Transverse colon (tissue), 4 donors: ENCODE measurements at regions not wholly inside any gene's neighbourhood (a gene's known extent, or its start where the extent isn't known, plus 50 kb on each side); places are given as distances from the start of the nearest gene placed in this dataset.

Experiments
- DNase-seq: peaks from one replicate; pipeline ENCODE4 v3.0.0-alpha.2; 2019
- H3K27ac ChIP-seq, 4 donors: fragments of 200-600 bp; sonication (generic); 2 replicates each; pipeline ENCODE4 v1.5.1; 2016 to 2018; ENCODE audit warnings: inconsistent platforms in 4 of 4
- H3K27me3 ChIP-seq: fragments of 200-600 bp; sonication (generic); 2 replicates; pipeline ENCODE4 v1.5.1; 2017; ENCODE audit warnings: inconsistent platforms
- H3K36me3 ChIP-seq, 4 donors: fragments of 200-600 bp; sonication (generic); 2 replicates each; pipeline ENCODE4 v1.5.1; 2017 to 2019; ENCODE audit warnings: inconsistent platforms in 4 of 4
- H3K4me1 ChIP-seq, 4 donors: fragments of 200-600 bp; sonication (generic); 2 replicates each; pipeline ENCODE4 v1.5.1; 2017 to 2020; ENCODE audit warnings: inconsistent platforms in 4 of 4
- H3K4me3 ChIP-seq, 4 donors: fragments of 200-600 bp; sonication (generic); 1 replicate in 1 of 4; 2 replicates in 3 of 4; pipeline versions ENCODE4 v1.5.1 to v1.6.1; 2017 to 2019; ENCODE audit warnings: inconsistent platforms in 4 of 4
- H3K9me3 ChIP-seq, 2 donors: fragments of 200-600 bp; sonication (generic); 2 replicates each; pipeline ENCODE4 v1.5.1; 2017 to 2019; ENCODE audit warnings: inconsistent platforms in 2 of 2
- EP300 ChIP-seq: sonication (generic); formaldehyde crosslinking; IDR thresholded peaks from one replicate; pipeline ENCODE4 v1.6.1; 2017; ENCODE audit warnings: antibody characterized with exemption, low read depth
- POLR2A ChIP-seq: fragments of 450-650 bp; IDR thresholded peaks from one replicate; pipeline ENCODE4 v1.6.1; 2016; ENCODE audit warnings: antibody characterized with exemption, mild to moderate bottlenecking, moderate library complexity
- POLR2AphosphoS5 ChIP-seq, 3 donors: sonication (generic); formaldehyde crosslinking; IDR thresholded peaks; one replicate each; pipeline ENCODE4 v1.6.1; 2016; ENCODE audit warnings: antibody characterized with exemption in 3 of 3
- WGBS, 2 donors: methylation state at CpG; one replicate each; pipeline ENCODE4 v1.1.5; 2018; ENCODE audit warnings: low coverage in 1 of 2; 5-methylcytosine and 5-hydroxymethylcytosine counted together
- in situ Hi-C, 4 donors: fragments of 200-750 bp; cut with MboI; loops; one replicate each; pipeline versions ENCODE4 v1.15.0 to v1.15.1; 2017; ENCODE audit warnings: low sequenced_read_pairs in 3 of 4, low pct_ligation_motif_present in 1 of 4, low pct_unique_long_range_greater_than_20kb in 1 of 4
- intact Hi-C: fragments of 100-400 bp; cut with DNase I; formaldehyde crosslinking; loops from one replicate; pipeline ENCODE4 v1.15.1; 2023; ENCODE audit warnings: low total_unique reads
- TF ChIP-seq, protein P1 (sequence below), 5 experiments: fragments of 200-600 bp in 3 of 5; fragments of 450-650 bp in 2 of 5; sonication (generic) in 3 of 5; IDR thresholded peaks; 1 replicate in 2 of 5; 2 replicates in 3 of 5; pipeline ENCODE4 v1.5.1; 2016 to 2017; ENCODE audit warnings: antibody characterized with exemption in 5 of 5, inconsistent platforms in 3 of 5, mild to moderate bottlenecking in 2 of 5, moderate library complexity in 1 of 5

- TF ChIP-seq, protein P1, sequence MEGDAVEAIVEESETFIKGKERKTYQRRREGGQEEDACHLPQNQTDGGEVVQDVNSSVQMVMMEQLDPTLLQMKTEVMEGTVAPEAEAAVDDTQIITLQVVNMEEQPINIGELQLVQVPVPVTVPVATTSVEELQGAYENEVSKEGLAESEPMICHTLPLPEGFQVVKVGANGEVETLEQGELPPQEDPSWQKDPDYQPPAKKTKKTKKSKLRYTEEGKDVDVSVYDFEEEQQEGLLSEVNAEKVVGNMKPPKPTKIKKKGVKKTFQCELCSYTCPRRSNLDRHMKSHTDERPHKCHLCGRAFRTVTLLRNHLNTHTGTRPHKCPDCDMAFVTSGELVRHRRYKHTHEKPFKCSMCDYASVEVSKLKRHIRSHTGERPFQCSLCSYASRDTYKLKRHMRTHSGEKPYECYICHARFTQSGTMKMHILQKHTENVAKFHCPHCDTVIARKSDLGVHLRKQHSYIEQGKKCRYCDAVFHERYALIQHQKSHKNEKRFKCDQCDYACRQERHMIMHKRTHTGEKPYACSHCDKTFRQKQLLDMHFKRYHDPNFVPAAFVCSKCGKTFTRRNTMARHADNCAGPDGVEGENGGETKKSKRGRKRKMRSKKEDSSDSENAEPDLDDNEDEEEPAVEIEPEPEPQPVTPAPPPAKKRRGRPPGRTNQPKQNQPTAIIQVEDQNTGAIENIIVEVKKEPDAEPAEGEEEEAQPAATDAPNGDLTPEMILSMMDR (IDR thresholded peaks at IDR 0.05), result no peak
- TF ChIP-seq POLR2A, result no peak
- TF ChIP-seq EP300, result no peak
- no peak for TF ChIP-seq POLR2AphosphoS5 (IDR thresholded peaks at IDR 0.05)
- 96% methylated on average over 1 of the region's 1 CpG; no CpG with 5 or more reads in 1 of the 2 donors for WGBS, 2 donors
- Histone ChIP-seq H3K4me3 (no peak overlapping the region), H3K9me3 (no peaks in the 10 kb centered on the region), H3K4me1 (no peaks in the 10 kb centered on the region), H3K27me3 (no peaks in the 10 kb centered on the region), H3K36me3 (no peaks in the 10 kb centered on the region), H3K27ac (no peak overlapping the region)
- intact Hi-C loops (no loop called here), in situ Hi-C loops (no loop called here)
- DNase-seq, result no peak
Observed at GRCh38 chr20:3354247-3354646, 53.2 kb downstream of the DNAAF9 start.

GRCh38 chr20:3353646-3354045 is 53.8 kb downstream of the DNAAF9 start:
- no peak for TF ChIP-seq EP300
- no peak for TF ChIP-seq POLR2A
- no peak for TF ChIP-seq POLR2AphosphoS5 (IDR thresholded peaks at IDR 0.05)
- TF ChIP-seq, protein P1 (IDR thresholded peaks at IDR 0.05), result no peak
- WGBS, 2 donors, result 95 to 100% methylated on average over 1 to 2 of the region's 2 CpGs

GRCh38 chr20:3352202-3352601 is 55.3 kb downstream of the DNAAF9 start:
- Histone ChIP-seq H3K36me3 (no peaks in the 10 kb centered on the region), H3K27me3 (no peaks in the 10 kb centered on the region), H3K9me3 (no peaks in the 10 kb centered on the region), H3K27ac (no peak overlapping the region), H3K4me1 (no peaks in the 10 kb centered on the region), H3K4me3 (no peak overlapping the region)
- TF ChIP-seq POLR2AphosphoS5 (IDR thresholded peaks at IDR 0.05) (no peak), POLR2A (no peak), EP300 (no peak)
- TF ChIP-seq, protein P1 (IDR thresholded peaks at IDR 0.05), result no peak
- in situ Hi-C loops (no loop called here), intact Hi-C loops (no loop called here)
- 95 to 100% methylated on average over 5 to 6 of the region's 6 CpGs for WGBS, 2 donors
- no peak for DNase-seq

More at GRCh38 chr20:3353646-3354045, 53.8 kb downstream of the DNAAF9 start:
- Histone ChIP-seq H3K9me3 (no peaks in the 10 kb centered on the region), H3K36me3 (no peaks in the 10 kb centered on the region), H3K4me1 (no peaks in the 10 kb centered on the region), H3K27me3 (no peaks in the 10 kb centered on the region), H3K4me3 (no peak overlapping the region), H3K27ac (no peak overlapping the region)
- intact Hi-C loops (no loop called here), in situ Hi-C loops (no loop called here)
- no peak for DNase-seq

GRCh38 chr20:3350422-3350821 is 57.0 kb downstream of the DNAAF9 start:
- 78 to 100% methylated on average over 1 of the region's 1 CpG for WGBS, 2 donors
- H3K4me3 ChIP-seq, result no peak overlapping the region
- in situ Hi-C loops, result no loop called here
- TF ChIP-seq EP300 (no peak), POLR2AphosphoS5 (IDR thresholded peaks at IDR 0.05) (no peak), POLR2A (no peak)
- TF ChIP-seq, protein P1 (IDR thresholded peaks at IDR 0.05), result no peak
- intact Hi-C loops, result no loop called here
- H3K4me1 ChIP-seq, result no peaks in the 10 kb centered on the region
- no peak for DNase-seq
- no peak overlapping the region for H3K27ac ChIP-seq
- H3K9me3 ChIP-seq, result no peaks in the 10 kb centered on the region
- H3K27me3 ChIP-seq, result no peaks in the 10 kb centered on the region
- H3K36me3 ChIP-seq, result no peaks in the 10 kb centered on the region
